ENCODE measurements at regions not wholly inside any gene's neighbourhood (a gene's known extent, or its start where the extent isn't known, plus 50 kb on each side); places are given as distances from the start of the nearest gene placed in this dataset.

DNA sequence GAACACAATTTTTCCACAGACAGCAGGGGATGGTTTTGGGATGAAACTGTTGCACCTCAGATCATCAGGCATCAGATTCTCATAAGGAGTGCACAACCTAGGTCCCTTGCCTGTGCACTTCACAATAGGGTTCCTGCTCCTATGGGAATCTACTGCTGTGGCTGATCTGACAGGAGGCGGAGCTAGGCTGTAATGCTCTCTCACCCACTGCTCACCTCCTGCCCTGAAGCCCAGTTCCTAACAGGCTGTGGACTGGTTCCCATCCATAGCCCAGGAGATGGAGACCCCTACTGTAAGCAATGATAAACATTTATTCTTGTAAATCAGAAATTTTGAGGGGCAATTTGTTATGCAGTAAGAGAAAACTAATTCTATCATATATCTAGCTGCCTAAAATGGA is 1234.7 kb downstream of the SLITRK1 start:
- TF ChIP-seq MAX (IDR thresholded peaks at IDR 0.05): no peak
- TF ChIP-seq FOXA2 (IDR thresholded peaks at IDR 0.05): no peak
- TF ChIP-seq, protein P1, sequence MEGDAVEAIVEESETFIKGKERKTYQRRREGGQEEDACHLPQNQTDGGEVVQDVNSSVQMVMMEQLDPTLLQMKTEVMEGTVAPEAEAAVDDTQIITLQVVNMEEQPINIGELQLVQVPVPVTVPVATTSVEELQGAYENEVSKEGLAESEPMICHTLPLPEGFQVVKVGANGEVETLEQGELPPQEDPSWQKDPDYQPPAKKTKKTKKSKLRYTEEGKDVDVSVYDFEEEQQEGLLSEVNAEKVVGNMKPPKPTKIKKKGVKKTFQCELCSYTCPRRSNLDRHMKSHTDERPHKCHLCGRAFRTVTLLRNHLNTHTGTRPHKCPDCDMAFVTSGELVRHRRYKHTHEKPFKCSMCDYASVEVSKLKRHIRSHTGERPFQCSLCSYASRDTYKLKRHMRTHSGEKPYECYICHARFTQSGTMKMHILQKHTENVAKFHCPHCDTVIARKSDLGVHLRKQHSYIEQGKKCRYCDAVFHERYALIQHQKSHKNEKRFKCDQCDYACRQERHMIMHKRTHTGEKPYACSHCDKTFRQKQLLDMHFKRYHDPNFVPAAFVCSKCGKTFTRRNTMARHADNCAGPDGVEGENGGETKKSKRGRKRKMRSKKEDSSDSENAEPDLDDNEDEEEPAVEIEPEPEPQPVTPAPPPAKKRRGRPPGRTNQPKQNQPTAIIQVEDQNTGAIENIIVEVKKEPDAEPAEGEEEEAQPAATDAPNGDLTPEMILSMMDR (IDR thresholded peaks at IDR 0.05; ENCODE audit: low read depth, low read length, missing input control): no peak
- TF ChIP-seq YY1 (IDR thresholded peaks at IDR 0.05): no peak
- TF ChIP-seq TAF1 (conservative IDR thresholded peaks at IDR 0.05): no peak
- TF ChIP-seq RAD21 (IDR thresholded peaks at IDR 0.05): no peak
